Body of pancreas (tissue), 4 donors: ENCODE measurements at regions not wholly inside any gene's neighbourhood (a gene's known extent, or its start where the extent isn't known, plus 50 kb on each side); places are given as distances from the start of the nearest gene placed in this dataset.

Experiments used
- CTCF ChIP-seq, 7 experiments: fragments of 450-650 bp in 4 of 7; fragments of 200-600 bp in 3 of 7; sonication (generic) in 3 of 7; IDR thresholded peaks; one replicate each; pipeline ENCODE4 v1.5.1; 2016 to 2019; ENCODE audit warnings: antibody characterized with exemption in 7 of 7
- POLR2A ChIP-seq, 3 donors: fragments of 450-650 bp; IDR thresholded peaks; one replicate each; pipeline ENCODE4 v1.6.1; 2016; ENCODE audit warnings: antibody characterized with exemption in 3 of 3, mild to moderate bottlenecking in 2 of 3

GRCh38 chr10:43972976-43973647, 324.4 kb upstream of the ZNF32 start:
- TF ChIP-seq POLR2A (IDR thresholded peaks at IDR 0.05) (no peak), CTCF (IDR thresholded peaks at IDR 0.05) (no peak)
